ENCODE measurements at regions not wholly inside any gene's neighbourhood (a gene's known extent, or its start where the extent isn't known, plus 50 kb on each side); places are given as distances from the start of the nearest gene placed in this dataset.
"Not testable (repeated sequence)": the region's sequence is repeated elsewhere in the genome, so short reads cannot be mapped to it uniquely, and the experiment has no call there.

GRCh38 chr5:105616599-105616998, 2054.0 kb upstream of the NUDT12 start:
- DNase-seq (ENCODE audit: extremely low read depth, low read depth): no peak
- no peak overlapping the region for H3K4me3 ChIP-seq (replicated peaks; ENCODE audit: low read depth, low read length)
- TF ChIP-seq, protein P1, sequence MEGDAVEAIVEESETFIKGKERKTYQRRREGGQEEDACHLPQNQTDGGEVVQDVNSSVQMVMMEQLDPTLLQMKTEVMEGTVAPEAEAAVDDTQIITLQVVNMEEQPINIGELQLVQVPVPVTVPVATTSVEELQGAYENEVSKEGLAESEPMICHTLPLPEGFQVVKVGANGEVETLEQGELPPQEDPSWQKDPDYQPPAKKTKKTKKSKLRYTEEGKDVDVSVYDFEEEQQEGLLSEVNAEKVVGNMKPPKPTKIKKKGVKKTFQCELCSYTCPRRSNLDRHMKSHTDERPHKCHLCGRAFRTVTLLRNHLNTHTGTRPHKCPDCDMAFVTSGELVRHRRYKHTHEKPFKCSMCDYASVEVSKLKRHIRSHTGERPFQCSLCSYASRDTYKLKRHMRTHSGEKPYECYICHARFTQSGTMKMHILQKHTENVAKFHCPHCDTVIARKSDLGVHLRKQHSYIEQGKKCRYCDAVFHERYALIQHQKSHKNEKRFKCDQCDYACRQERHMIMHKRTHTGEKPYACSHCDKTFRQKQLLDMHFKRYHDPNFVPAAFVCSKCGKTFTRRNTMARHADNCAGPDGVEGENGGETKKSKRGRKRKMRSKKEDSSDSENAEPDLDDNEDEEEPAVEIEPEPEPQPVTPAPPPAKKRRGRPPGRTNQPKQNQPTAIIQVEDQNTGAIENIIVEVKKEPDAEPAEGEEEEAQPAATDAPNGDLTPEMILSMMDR (IDR thresholded peaks at IDR 0.05; ENCODE audit: low read depth, low read length, missing control alignments): no peak

- DNase-seq (ENCODE audit: extremely low read depth, low read depth); H3K4me3 ChIP-seq (replicated peaks; ENCODE audit: low read depth, low read length): not testable (repeated sequence)
These were observed 2039.8 kb upstream of the NUDT12 start for GRCh38 chr5:105602406-105602805.

- no peak for DNase-seq (ENCODE audit: extremely low read depth, low read depth)
- TF ChIP-seq, protein P1 (IDR thresholded peaks at IDR 0.05; ENCODE audit: low read depth, low read length, missing control alignments): no peak
- no peak overlapping the region for H3K4me3 ChIP-seq (replicated peaks; ENCODE audit: low read depth, low read length)
These were observed 2030.6 kb upstream of the NUDT12 start for GRCh38 chr5:105593011-105593760.

DNA sequence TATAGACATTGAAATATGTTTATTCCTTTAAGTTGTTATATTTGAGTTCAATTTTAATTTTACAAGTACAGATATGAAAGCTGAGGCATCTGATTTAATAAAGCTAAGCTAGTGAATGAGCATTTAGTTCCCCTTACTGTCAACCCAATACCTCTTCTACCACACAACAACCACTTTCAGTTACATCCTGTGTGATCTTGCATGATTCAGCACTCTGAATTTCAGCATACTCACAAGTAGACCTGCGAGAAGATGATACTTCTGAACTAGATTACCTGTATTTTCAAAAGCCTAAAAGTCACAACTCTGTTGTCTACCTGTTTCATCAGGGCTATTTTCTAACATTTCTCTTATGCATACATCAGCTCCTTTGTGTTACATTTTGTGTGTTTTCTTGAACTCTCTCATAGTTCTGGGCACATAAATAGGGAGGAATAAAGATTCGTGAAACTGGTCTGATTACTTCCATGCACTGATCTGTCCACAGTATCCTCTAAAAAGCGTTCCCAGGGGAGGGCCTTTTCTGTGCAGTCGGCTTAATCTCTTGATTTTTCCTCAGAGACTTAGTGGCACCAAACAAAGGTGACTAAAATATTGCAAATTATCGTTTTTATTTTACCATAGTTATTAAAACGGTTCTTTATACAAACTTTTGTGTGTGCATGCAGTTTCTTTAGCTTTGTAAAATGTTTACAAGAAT, 2025.5 kb upstream of the NUDT12 start:
- TF ChIP-seq, protein P1 (IDR thresholded peaks at IDR 0.05; ENCODE audit: low read depth, low read length, missing control alignments): no peak
- DNase-seq (ENCODE audit: extremely low read depth, low read depth): no peak
- no peak overlapping the region for H3K4me3 ChIP-seq (replicated peaks; ENCODE audit: low read depth, low read length)

- no peak for DNase-seq (ENCODE audit: extremely low read depth, low read depth)
- H3K4me3 ChIP-seq (replicated peaks; ENCODE audit: low read depth, low read length): no peak overlapping the region
- TF ChIP-seq, protein P1 (IDR thresholded peaks at IDR 0.05; ENCODE audit: low read depth, low read length, missing control alignments): no peak
These were observed 2019.5 kb upstream of the NUDT12 start for GRCh38 chr5:105581988-105582690.

GRCh38 chr5:105573575-105573974, 2011.0 kb upstream of the NUDT12 start:
- TF ChIP-seq, protein P1 (IDR thresholded peaks at IDR 0.05; ENCODE audit: low read depth, low read length, missing control alignments): no peak
- DNase-seq (ENCODE audit: extremely low read depth, low read depth): no peak

GRCh38 chr5:105565531-105565930, 2002.9 kb upstream of the NUDT12 start:
- no peak overlapping the region for H3K4me3 ChIP-seq (replicated peaks; ENCODE audit: low read depth, low read length)
- no peak for DNase-seq (ENCODE audit: extremely low read depth, low read depth)
- TF ChIP-seq, protein P1 (IDR thresholded peaks at IDR 0.05; ENCODE audit: low read depth, low read length, missing control alignments): no peak

More at GRCh38 chr5:105573575-105573974, 2011.0 kb upstream of the NUDT12 start:
- H3K4me3 ChIP-seq (replicated peaks; ENCODE audit: low read depth, low read length): no peak overlapping the region

Data from HFF-Myc (cell line).